Osteoblast (primary cell): ENCODE measurements at regions not wholly inside any gene's neighbourhood (a gene's known extent, or its start where the extent isn't known, plus 50 kb on each side); places are given as distances from the start of the nearest gene placed in this dataset.

Source experiments
- DNase-seq: peaks from one replicate; pipeline ENCODE4 v3.0.0; 2011; ENCODE audit warnings: low spot score, mixed read lengths; ENCODE audit not compliant: insufficient read length; ENCODE audit errors: missing footprints
- H2AFZ ChIP-seq: 2 replicates; pipeline ENCODE4 v1.6.0; 2011; ENCODE audit warnings: mild to moderate bottlenecking, low read length
- H3K27ac ChIP-seq: 2 replicates; pipeline ENCODE4 v1.5.1; 2011; ENCODE audit warnings: mild to moderate bottlenecking, low read depth, low read length, moderate library complexity
- H3K27me3 ChIP-seq: 2 replicates; pipeline ENCODE4 v1.6.0; 2012; ENCODE audit warnings: mild to moderate bottlenecking, control low read depth, inconsistent platforms, low read length, moderate library complexity; ENCODE audit not compliant: insufficient read depth
- H3K36me3 ChIP-seq: 2 replicates; pipeline ENCODE4 v1.5.1; 2011; ENCODE audit warnings: mild to moderate bottlenecking, low read length, control low read depth, moderate library complexity; ENCODE audit not compliant: insufficient read depth
- H3K4me1 ChIP-seq: 2 replicates; pipeline ENCODE4 v1.5.1; 2011; ENCODE audit warnings: mild to moderate bottlenecking, low read length, control low read depth, moderate library complexity; ENCODE audit not compliant: insufficient read depth
- H3K4me2 ChIP-seq: 2 replicates; pipeline ENCODE4 v1.6.0; 2011; ENCODE audit warnings: mild to moderate bottlenecking, low read length; ENCODE audit not compliant: insufficient read depth
- H3K4me3 ChIP-seq: fragments of 200-600 bp; sonication (generic); 3 replicates; pipeline ENCODE4 v1.5.1; 2012; ENCODE audit warnings: mild to moderate bottlenecking, low read length, inconsistent platforms; ENCODE audit not compliant: insufficient read depth
- H3K79me2 ChIP-seq: 2 replicates; pipeline ENCODE4 v1.6.0; 2012; ENCODE audit warnings: mild to moderate bottlenecking, low read length, control low read depth, inconsistent platforms; ENCODE audit not compliant: insufficient read depth
- H3K9me3 ChIP-seq: 2 replicates; pipeline ENCODE4 v1.5.1; 2011; ENCODE audit warnings: low read depth, low read length, control low read depth
- H4K20me1 ChIP-seq: 2 replicates; pipeline ENCODE4 v1.6.0; 2012; ENCODE audit warnings: mild to moderate bottlenecking, low read length, control low read depth; ENCODE audit not compliant: insufficient read depth
- CTCF ChIP-seq: IDR thresholded peaks from 2 replicates; pipeline ENCODE4 v1.5.1; 2011; ENCODE audit warnings: mild to moderate bottlenecking, low read depth, low read length, moderate library complexity; ENCODE audit errors: extremely low read depth

- no peak for TF ChIP-seq CTCF
- no peaks in the 10 kb centered on the region for H3K4me1 ChIP-seq
- H3K27ac ChIP-seq = no peak overlapping the region
- no peaks in the 10 kb centered on the region for H3K9me3 ChIP-seq
- H3K27me3 ChIP-seq = no peaks in the 10 kb centered on the region
- H3K36me3 ChIP-seq = no peaks in the 10 kb centered on the region
- no peak overlapping the region for H3K4me3 ChIP-seq
- no peaks in the 10 kb centered on the region for H4K20me1 ChIP-seq
- H3K4me2 ChIP-seq = no peak overlapping the region
- H2AFZ ChIP-seq = no peak overlapping the region
- no peak for DNase-seq
- H3K79me2 ChIP-seq = no peaks in the 10 kb centered on the region
These were observed 497.5 kb upstream of the CBLB start for GRCh38 chr3:106366352-106366751.

GRCh38 chr3:106367496-106367895 is 498.7 kb upstream of the CBLB start:
- no peak overlapping the region for H3K4me3 ChIP-seq
- no peak for TF ChIP-seq CTCF
- DNase-seq = no peak
- H3K79me2 ChIP-seq = no peaks in the 10 kb centered on the region
- H3K27ac ChIP-seq = no peak overlapping the region
- H3K36me3 ChIP-seq = no peaks in the 10 kb centered on the region
- no peaks in the 10 kb centered on the region for H3K4me1 ChIP-seq
- H3K9me3 ChIP-seq = no peaks in the 10 kb centered on the region
- H3K4me2 ChIP-seq = no peak overlapping the region
- H4K20me1 ChIP-seq = no peaks in the 10 kb centered on the region
- H3K27me3 ChIP-seq = no peaks in the 10 kb centered on the region
- H2AFZ ChIP-seq = no peak overlapping the region

GRCh38 chr3:106371221-106371970 is 502.6 kb upstream of the CBLB start:
- no peak overlapping the region for H3K4me3 ChIP-seq
- no peak overlapping the region for H3K27ac ChIP-seq
- H2AFZ ChIP-seq = no peak overlapping the region
- no peaks in the 10 kb centered on the region for H3K9me3 ChIP-seq
- H4K20me1 ChIP-seq = no peaks in the 10 kb centered on the region
- H3K27me3 ChIP-seq = no peaks in the 10 kb centered on the region
- no peak overlapping the region for H3K4me2 ChIP-seq
- H3K4me1 ChIP-seq = no peaks in the 10 kb centered on the region
- TF ChIP-seq CTCF = no peak
- DNase-seq = no peak
- H3K79me2 ChIP-seq = no peaks in the 10 kb centered on the region
- H3K36me3 ChIP-seq = no peaks in the 10 kb centered on the region

GRCh38 chr3:106371971-106372805 is 503.4 kb upstream of the CBLB start:
- H3K27me3 ChIP-seq = no peaks in the 10 kb centered on the region
- H3K4me2 ChIP-seq = no peak overlapping the region
- no peaks in the 10 kb centered on the region for H3K36me3 ChIP-seq
- no peak overlapping the region for H2AFZ ChIP-seq
- H3K9me3 ChIP-seq = no peaks in the 10 kb centered on the region
- no peak for TF ChIP-seq CTCF
- DNase-seq = peak; percentile 83
- H3K4me3 ChIP-seq = no peak overlapping the region
- H4K20me1 ChIP-seq = no peaks in the 10 kb centered on the region
- H3K27ac ChIP-seq = no peak overlapping the region
- no peaks in the 10 kb centered on the region for H3K4me1 ChIP-seq
- no peaks in the 10 kb centered on the region for H3K79me2 ChIP-seq
